Spleen (tissue), 11 donors: ENCODE measurements at regions not wholly inside any gene's neighbourhood (a gene's known extent, or its start where the extent isn't known, plus 50 kb on each side); places are given as distances from the start of the nearest gene placed in this dataset.

Experiments
- DNase-seq: peaks from one replicate; pipeline ENCODE4 v3.0.0-alpha.2; 2020
- H3K27ac ChIP-seq, 8 donors: fragments of 200-600 bp; sonication (generic) in 7 of 8; 1 replicate in 4 of 8; 2 replicates in 4 of 8; pipeline versions ENCODE4 v1.5.0 to v1.8.0; 2016 to 2021; ENCODE audit warnings: inconsistent platforms in 4 of 8, mild to moderate bottlenecking in 4 of 8, moderate library complexity in 1 of 8
- H3K27me3 ChIP-seq, 7 donors: fragments of 200-600 bp; sonication (generic) in 6 of 7; replicated peaks in 1 of 7; 1 replicate in 4 of 7; 2 replicates in 3 of 7; pipeline versions ENCODE4 v1.5.0 to v1.8.0; 2016 to 2021; ENCODE audit warnings: inconsistent platforms in 3 of 7, mild to moderate bottlenecking in 1 of 7
- H3K36me3 ChIP-seq, 6 donors: fragments of 200-600 bp; sonication (generic) in 5 of 6; 1 replicate in 4 of 6; 2 replicates in 2 of 6; pipeline versions ENCODE4 v1.5.0 to v1.8.0; 2016 to 2021; ENCODE audit warnings: inconsistent platforms in 2 of 6
- H3K4me1 ChIP-seq, 6 donors: fragments of 200-600 bp; sonication (generic) in 5 of 6; 1 replicate in 3 of 6; 2 replicates in 3 of 6; pipeline versions ENCODE4 v1.5.0 to v1.8.0; 2016 to 2021; ENCODE audit warnings: inconsistent platforms in 3 of 6
- H3K4me3 ChIP-seq, 8 donors: fragments of 200-600 bp; sonication (generic) in 7 of 8; 1 replicate in 4 of 8; 2 replicates in 4 of 8; pipeline versions ENCODE4 v1.5.0 to v1.8.0; 2016 to 2021; ENCODE audit warnings: inconsistent platforms in 4 of 8, mild to moderate bottlenecking in 4 of 8, moderate library complexity in 2 of 8
- H3K9me3 ChIP-seq, 8 donors: fragments of 200-600 bp; sonication (generic) in 7 of 8; 1 replicate in 4 of 8; 2 replicates in 4 of 8; pipeline versions ENCODE4 v1.5.0 to v1.8.0; 2016 to 2021; ENCODE audit warnings: inconsistent platforms in 4 of 8
- CTCF ChIP-seq, 11 experiments: fragments of 200-600 bp in 7 of 11; fragments of 450-650 bp in 4 of 11; sonication (generic) in 4 of 11; IDR thresholded peaks in 8 of 11; conservative IDR thresholded peaks in 3 of 11; 1 replicate in 7 of 11; 2 replicates in 4 of 11; pipeline versions ENCODE4 v1.4.0 to v1.8.0; 2016 to 2021; ENCODE audit warnings: antibody characterized with exemption in 11 of 11, inconsistent platforms in 4 of 11, mild to moderate bottlenecking in 1 of 11
- POLR2A ChIP-seq, 3 donors: fragments of 450-650 bp; IDR thresholded peaks; one replicate each; pipeline ENCODE4 v1.5.1; 2017; ENCODE audit warnings: antibody characterized with exemption in 3 of 3, mild to moderate bottlenecking in 1 of 3
- POLR2AphosphoS5 ChIP-seq, 3 donors: sonication (generic); formaldehyde crosslinking; IDR thresholded peaks; one replicate each; pipeline ENCODE4 v1.5.1; 2017; ENCODE audit warnings: antibody characterized with exemption in 3 of 3
- WGBS, 5 donors: extraction: QIAGEN DNeasy Blood & Tissue Kit in 3 of 5; methylation state at CpG; one replicate each; pipeline versions ENCODE4 v1.1.5 to v1.1.7; 2013 to 2018; 5-methylcytosine and 5-hydroxymethylcytosine counted together
- intact Hi-C: fragments of 100-400 bp; cut with DNase I; formaldehyde crosslinking; loops from one replicate; pipeline ENCODE4 v1.15.0; 2023; ENCODE audit warnings: low total_unique reads
- donor health status: healthy with polysubstance abuse.
- donor health status: DM: no; HTN: no; CAD: no; lungs with moderate emphysema.
- donor health status: DM: no; HTN: no; CAD: no.
- donor health status: Bipolar disorder and iron deficiency.
- donor health status: healthy.
- donor health status: DM: no; HTN: no; CAD: no.
- donor health status: DM: yes; HTN: yes; CAD: no.

GRCh38 chr1:4856396-4856795, 202.0 kb downstream of the AJAP1 start:
- 79 to 85% (median 83%) methylated on average over 3 of the region's 3 CpGs for WGBS, 5 donors

GRCh38 chr1:4854367-4854766, 200.0 kb downstream of the AJAP1 start:
- Histone ChIP-seq H3K27me3 (no peaks in the 10 kb centered on the region), H3K27ac (no peak overlapping the region), H3K9me3 (peaks cover 0 to 25% (median 11%) of the 10 kb centered on the region in 8 donors), H3K36me3 (no peaks in the 10 kb centered on the region), H3K4me3 (no peak overlapping the region), H3K4me1 (no peaks in the 10 kb centered on the region)
- no peak for DNase-seq
- WGBS, 5 donors = 76 to 85% (median 81%) methylated on average over 8 of the region's 8 CpGs
- intact Hi-C loops = no loop called here
- TF ChIP-seq POLR2AphosphoS5 (IDR thresholded peaks at IDR 0.05) (no peak), CTCF (IDR thresholded peaks at IDR 0.05 in 8 of 11, conservative IDR thresholded peaks at IDR 0.05 in 3 of 11) (no peak), POLR2A (IDR thresholded peaks at IDR 0.05) (no peak)

More at GRCh38 chr1:4856396-4856795, 202.0 kb downstream of the AJAP1 start:
- no peak overlapping the region for H3K4me3 ChIP-seq
- no peaks in the 10 kb centered on the region for H3K4me1 ChIP-seq
- intact Hi-C loops = no loop called here
- no peak overlapping the region for H3K27ac ChIP-seq
- H3K27me3 ChIP-seq = no peaks in the 10 kb centered on the region
- H3K36me3 ChIP-seq = no peaks in the 10 kb centered on the region
- H3K9me3 ChIP-seq = peaks cover 0 to 20% (median 2%) of the 10 kb centered on the region in 8 donors
- no peak for TF ChIP-seq CTCF (IDR thresholded peaks at IDR 0.05 in 8 of 11, conservative IDR thresholded peaks at IDR 0.05 in 3 of 11)
- no peak for DNase-seq

GRCh38 chr1:4853904-4854303, 199.5 kb downstream of the AJAP1 start:
- intact Hi-C loops = no loop called here
- Histone ChIP-seq H3K4me1 (no peaks in the 10 kb centered on the region), H3K27ac (no peak overlapping the region), H3K36me3 (no peaks in the 10 kb centered on the region), H3K4me3 (no peak overlapping the region), H3K27me3 (no peaks in the 10 kb centered on the region), H3K9me3 (peaks cover 0 to 23% (median 11%) of the 10 kb centered on the region in 8 donors)
- 77 to 93% (median 87%) methylated on average over 5 of the region's 5 CpGs for WGBS, 5 donors
- TF ChIP-seq POLR2A (IDR thresholded peaks at IDR 0.05) (no peak), POLR2AphosphoS5 (IDR thresholded peaks at IDR 0.05) (no peak), CTCF (IDR thresholded peaks at IDR 0.05 in 8 of 11, conservative IDR thresholded peaks at IDR 0.05 in 3 of 11) (no peak)
- DNase-seq = no peak

- no peak for TF ChIP-seq CTCF (IDR thresholded peaks at IDR 0.05 in 8 of 11, conservative IDR thresholded peaks at IDR 0.05 in 3 of 11)
- 74 to 83% (median 79%) methylated on average over 8 of the region's 8 CpGs for WGBS, 5 donors
- H3K9me3 ChIP-seq = peaks cover 0 to 18% (median 11%) of the 10 kb centered on the region in 8 donors
- H3K4me3 ChIP-seq = no peak overlapping the region
- H3K27ac ChIP-seq = no peak overlapping the region
- no peaks in the 10 kb centered on the region for H3K36me3 ChIP-seq
- no peak for DNase-seq
- no peaks in the 10 kb centered on the region for H3K27me3 ChIP-seq
- no peaks in the 10 kb centered on the region for H3K4me1 ChIP-seq
- intact Hi-C loops = no loop called here
Measured at GRCh38 chr1:4851385-4852065, 197.1 kb downstream of the AJAP1 start.
